ENCODE measurements at regions not wholly inside any gene's neighbourhood (a gene's known extent, or its start where the extent isn't known, plus 50 kb on each side); places are given as distances from the start of the nearest gene placed in this dataset.

DNA sequence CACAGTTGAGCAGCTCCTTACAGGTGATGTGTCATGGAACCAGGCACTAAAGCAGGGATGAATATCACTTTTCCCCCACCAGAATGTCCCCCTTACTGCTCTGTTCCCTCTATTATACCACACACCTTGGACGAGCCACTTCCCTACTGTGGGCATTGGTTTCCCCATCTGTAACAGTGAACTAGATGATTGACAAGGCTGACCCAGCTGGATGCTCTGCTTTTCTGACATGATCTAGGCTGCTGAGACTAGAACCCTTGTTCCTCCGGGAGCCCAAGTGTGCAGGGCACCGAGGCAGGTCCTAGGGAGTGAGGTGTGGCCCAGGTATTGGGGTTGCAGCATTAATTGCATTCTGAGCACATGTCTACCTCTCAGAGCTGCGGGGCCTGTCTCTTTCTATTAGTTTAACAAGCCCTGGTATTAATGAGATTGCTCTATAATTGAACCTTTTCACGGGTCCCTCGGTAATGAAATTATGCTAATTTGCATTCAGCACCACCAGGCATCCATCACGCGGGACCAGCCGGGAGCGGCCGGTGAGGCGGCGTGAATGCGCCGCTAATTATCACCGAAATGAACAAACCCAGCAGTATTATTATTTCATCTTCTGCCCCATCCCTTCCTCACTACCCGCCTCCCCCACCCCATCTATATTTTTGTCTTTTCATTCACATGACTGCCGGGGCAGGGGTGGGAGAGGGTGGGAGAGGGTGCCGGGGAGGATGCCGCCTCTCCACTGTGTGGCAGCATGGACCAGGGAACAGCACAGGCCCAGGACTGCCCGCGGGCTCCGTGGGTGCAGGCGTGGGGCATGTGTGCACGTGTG lies 121.1 kb downstream of the CYLD start:
- Histone ChIP-seq H3K27me3 (no peaks in the 10 kb centered on the region), H3K4me3 (no peak overlapping the region), H3K36me3 (no peaks in the 10 kb centered on the region), H3K9me3 (no peaks in the 10 kb centered on the region), H3K4me1 (no peaks in the 10 kb centered on the region), H3K27ac (no peak overlapping the region)
- no peak for TF ChIP-seq POLR2A (IDR thresholded peaks at IDR 0.05)
- TF ChIP-seq EP300 (IDR thresholded peaks at IDR 0.05) = no peak
- TF ChIP-seq POLR2AphosphoS5 (IDR thresholded peaks at IDR 0.05) = no peak
- TF ChIP-seq, protein P1, sequence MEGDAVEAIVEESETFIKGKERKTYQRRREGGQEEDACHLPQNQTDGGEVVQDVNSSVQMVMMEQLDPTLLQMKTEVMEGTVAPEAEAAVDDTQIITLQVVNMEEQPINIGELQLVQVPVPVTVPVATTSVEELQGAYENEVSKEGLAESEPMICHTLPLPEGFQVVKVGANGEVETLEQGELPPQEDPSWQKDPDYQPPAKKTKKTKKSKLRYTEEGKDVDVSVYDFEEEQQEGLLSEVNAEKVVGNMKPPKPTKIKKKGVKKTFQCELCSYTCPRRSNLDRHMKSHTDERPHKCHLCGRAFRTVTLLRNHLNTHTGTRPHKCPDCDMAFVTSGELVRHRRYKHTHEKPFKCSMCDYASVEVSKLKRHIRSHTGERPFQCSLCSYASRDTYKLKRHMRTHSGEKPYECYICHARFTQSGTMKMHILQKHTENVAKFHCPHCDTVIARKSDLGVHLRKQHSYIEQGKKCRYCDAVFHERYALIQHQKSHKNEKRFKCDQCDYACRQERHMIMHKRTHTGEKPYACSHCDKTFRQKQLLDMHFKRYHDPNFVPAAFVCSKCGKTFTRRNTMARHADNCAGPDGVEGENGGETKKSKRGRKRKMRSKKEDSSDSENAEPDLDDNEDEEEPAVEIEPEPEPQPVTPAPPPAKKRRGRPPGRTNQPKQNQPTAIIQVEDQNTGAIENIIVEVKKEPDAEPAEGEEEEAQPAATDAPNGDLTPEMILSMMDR (IDR thresholded peaks at IDR 0.05) = no peak
- DNase-seq = peak in 1 of 2 donors; percentile 55
- peak in 1 of 2 donors; percentile 45 for ATAC-seq (ENCODE audit: low FRiP score in 2 of 2)
- WGBS, 2 donors = 84 to 87% methylated on average over 22 to 25 of the region's 25 CpGs

DNA sequence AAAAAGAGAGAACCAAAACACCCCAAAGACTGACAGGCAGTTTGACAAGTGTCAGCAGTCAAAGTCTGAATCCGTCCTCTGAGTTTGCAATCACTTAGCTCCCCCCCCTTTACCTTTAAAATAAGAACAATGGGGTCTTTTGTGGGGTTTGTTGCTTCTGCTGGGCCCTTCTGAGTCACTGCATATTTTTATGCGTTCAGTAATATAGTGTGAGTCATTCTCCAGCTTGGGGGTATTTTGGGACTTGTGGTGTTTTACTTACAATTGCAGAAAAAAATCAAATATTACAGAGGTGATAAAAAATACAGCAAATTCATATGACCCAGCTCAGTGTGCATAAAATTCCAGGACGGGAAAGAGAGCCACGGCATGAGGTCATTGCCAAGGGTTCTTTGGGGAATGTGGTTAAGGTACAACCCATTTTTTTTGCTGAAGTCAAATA lies 120.1 kb downstream of the CYLD start:
- ATAC-seq (ENCODE audit: low FRiP score in 2 of 2) (no peak), DNase-seq (no peak)
- no peak for TF ChIP-seq EP300 (IDR thresholded peaks at IDR 0.05)
- no peak for TF ChIP-seq POLR2A (IDR thresholded peaks at IDR 0.05)
- TF ChIP-seq, protein P1 (IDR thresholded peaks at IDR 0.05) = no peak
- no peak for TF ChIP-seq POLR2AphosphoS5 (IDR thresholded peaks at IDR 0.05)
- no peaks in the 10 kb centered on the region for H3K4me1 ChIP-seq
- no peaks in the 10 kb centered on the region for H3K36me3 ChIP-seq
- H3K27me3 ChIP-seq = no peaks in the 10 kb centered on the region
- no peak overlapping the region for H3K4me3 ChIP-seq
- H3K9me3 ChIP-seq = no peaks in the 10 kb centered on the region
- WGBS, 2 donors = 57 to 59% methylated on average over 4 of the region's 4 CpGs
- H3K27ac ChIP-seq = no peak overlapping the region

DNA sequence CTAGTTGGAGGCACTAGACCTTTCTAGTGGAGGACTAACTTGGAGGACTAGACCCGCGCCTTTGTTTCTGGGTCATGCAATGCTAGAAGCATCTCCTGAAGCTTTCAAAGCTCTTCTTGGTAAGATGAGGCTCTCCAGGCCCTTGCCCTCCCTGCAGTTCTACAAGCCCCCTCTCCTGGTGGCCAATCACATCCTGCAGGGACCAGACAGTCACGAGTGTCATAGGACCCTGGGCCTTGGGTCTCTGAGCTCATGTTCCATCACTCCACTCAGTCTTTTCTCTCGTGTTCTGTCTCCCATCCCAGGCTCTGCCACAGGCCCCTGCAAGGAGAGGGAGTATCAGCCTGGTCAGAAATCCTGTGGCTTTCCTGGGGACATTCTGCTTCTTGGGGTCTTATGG lies 119.6 kb downstream of the CYLD start:
- H3K4me3 ChIP-seq = no peak overlapping the region
- no peak for DNase-seq
- H3K27me3 ChIP-seq = no peaks in the 10 kb centered on the region
- H3K27ac ChIP-seq = no peak overlapping the region
- ATAC-seq (ENCODE audit: low FRiP score in 2 of 2) = no peak
- 77 to 85% methylated on average over 4 of the region's 4 CpGs for WGBS, 2 donors
- H3K4me1 ChIP-seq = no peaks in the 10 kb centered on the region
- no peaks in the 10 kb centered on the region for H3K36me3 ChIP-seq
- H3K9me3 ChIP-seq = no peaks in the 10 kb centered on the region
- no peak for TF ChIP-seq POLR2AphosphoS5 (IDR thresholded peaks at IDR 0.05)
- TF ChIP-seq EP300 (IDR thresholded peaks at IDR 0.05) = no peak
- no peak for TF ChIP-seq POLR2A (IDR thresholded peaks at IDR 0.05)
- TF ChIP-seq, protein P1 (IDR thresholded peaks at IDR 0.05) = no peak

DNA sequence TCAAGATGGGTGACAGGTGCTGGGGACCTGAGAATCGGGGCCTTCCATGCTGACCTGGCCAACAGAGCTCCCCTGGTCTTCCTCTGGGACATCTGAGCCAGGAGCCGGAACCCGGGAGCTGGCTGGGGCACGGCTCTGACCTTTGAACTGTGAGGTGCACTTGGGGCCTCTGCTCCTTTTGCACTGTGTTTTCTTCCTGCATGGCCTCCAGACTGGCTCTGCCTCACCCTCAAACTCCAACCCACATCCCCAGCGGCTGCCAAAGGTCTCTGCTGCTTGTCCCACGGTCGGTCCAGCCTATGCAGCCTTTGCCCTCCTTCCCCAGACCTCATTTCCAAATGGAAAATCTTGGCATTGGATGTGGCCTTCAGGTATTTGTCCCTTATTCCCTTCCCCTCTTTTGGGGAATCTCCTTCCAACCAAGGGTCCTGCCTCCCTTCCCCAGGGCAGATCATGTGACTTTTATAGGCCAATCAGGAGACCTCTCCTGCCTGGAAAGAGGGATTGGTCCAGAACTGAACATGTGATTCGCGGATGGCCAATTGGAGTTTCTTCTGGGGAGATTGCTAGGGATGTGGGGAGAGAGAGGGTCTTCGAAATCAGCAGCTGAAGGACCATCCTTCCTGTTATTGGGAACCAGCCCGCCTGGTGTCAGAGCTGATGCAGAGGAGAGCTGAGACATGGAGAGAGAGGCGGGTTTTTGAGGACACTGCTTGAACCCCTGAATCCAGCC lies 117.9 kb downstream of the CYLD start:
- no peak overlapping the region for H3K27ac ChIP-seq
- H3K9me3 ChIP-seq = no peaks in the 10 kb centered on the region
- WGBS, 2 donors = 81 to 89% methylated on average over 8 to 12 of the region's 12 CpGs
- TF ChIP-seq, protein P1 (IDR thresholded peaks at IDR 0.05) = no peak
- no peak for TF ChIP-seq EP300 (IDR thresholded peaks at IDR 0.05)
- no peak for TF ChIP-seq POLR2AphosphoS5 (IDR thresholded peaks at IDR 0.05)
- no peak for TF ChIP-seq POLR2A (IDR thresholded peaks at IDR 0.05)
- DNase-seq (peak in 1 of 2 donors; percentile 22), ATAC-seq (ENCODE audit: low FRiP score in 2 of 2) (no peak)
- no peak overlapping the region for H3K4me3 ChIP-seq
- no peaks in the 10 kb centered on the region for H3K27me3 ChIP-seq
- no peaks in the 10 kb centered on the region for H3K4me1 ChIP-seq
- no peaks in the 10 kb centered on the region for H3K36me3 ChIP-seq
